Vagina (tissue), 2 donors: ENCODE measurements at regions not wholly inside any gene's neighbourhood (a gene's known extent, or its start where the extent isn't known, plus 50 kb on each side); places are given as distances from the start of the nearest gene placed in this dataset.

ENCODE experiments used
- POLR2A ChIP-seq, 2 donors: fragments of 450-650 bp; IDR thresholded peaks; one replicate each; pipeline ENCODE4 v1.6.1; 2017; ENCODE audit warnings: antibody characterized with exemption in 2 of 2, mild to moderate bottlenecking in 2 of 2, moderate library complexity in 2 of 2
- TF ChIP-seq, protein P1 (sequence below), 3 experiments: fragments of 450-650 bp in 2 of 3; fragments of 200-600 bp in 1 of 3; sonication (generic) in 1 of 3; IDR thresholded peaks; one replicate each; pipeline ENCODE4 v1.5.1; 2017 to 2019; ENCODE audit warnings: antibody characterized with exemption in 3 of 3, mild to moderate bottlenecking in 2 of 3, moderate library complexity in 2 of 3

DNA sequence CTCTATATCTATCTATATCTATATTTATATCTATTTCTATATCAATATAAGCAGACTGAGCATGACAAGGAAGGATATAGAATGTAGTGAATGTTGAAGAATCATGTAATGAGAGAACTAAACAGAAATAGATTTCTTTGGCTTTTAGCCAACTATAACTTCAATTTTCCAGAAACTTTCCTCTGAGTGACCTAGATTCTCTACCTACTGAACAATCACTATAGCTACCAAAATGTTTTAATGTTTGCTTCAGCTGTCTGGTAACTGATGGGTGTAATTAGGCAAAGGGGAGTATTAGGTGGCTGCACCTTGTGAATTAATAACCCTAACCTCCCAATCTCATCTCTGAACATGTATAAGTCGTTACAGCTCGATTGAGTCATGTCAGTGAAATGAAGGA, 76.4 kb upstream of the ROBO1 start:
- TF ChIP-seq, protein P1, sequence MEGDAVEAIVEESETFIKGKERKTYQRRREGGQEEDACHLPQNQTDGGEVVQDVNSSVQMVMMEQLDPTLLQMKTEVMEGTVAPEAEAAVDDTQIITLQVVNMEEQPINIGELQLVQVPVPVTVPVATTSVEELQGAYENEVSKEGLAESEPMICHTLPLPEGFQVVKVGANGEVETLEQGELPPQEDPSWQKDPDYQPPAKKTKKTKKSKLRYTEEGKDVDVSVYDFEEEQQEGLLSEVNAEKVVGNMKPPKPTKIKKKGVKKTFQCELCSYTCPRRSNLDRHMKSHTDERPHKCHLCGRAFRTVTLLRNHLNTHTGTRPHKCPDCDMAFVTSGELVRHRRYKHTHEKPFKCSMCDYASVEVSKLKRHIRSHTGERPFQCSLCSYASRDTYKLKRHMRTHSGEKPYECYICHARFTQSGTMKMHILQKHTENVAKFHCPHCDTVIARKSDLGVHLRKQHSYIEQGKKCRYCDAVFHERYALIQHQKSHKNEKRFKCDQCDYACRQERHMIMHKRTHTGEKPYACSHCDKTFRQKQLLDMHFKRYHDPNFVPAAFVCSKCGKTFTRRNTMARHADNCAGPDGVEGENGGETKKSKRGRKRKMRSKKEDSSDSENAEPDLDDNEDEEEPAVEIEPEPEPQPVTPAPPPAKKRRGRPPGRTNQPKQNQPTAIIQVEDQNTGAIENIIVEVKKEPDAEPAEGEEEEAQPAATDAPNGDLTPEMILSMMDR (IDR thresholded peaks at IDR 0.05), result no peak
- no peak for TF ChIP-seq POLR2A (IDR thresholded peaks at IDR 0.05)
